HL-60/S4 (cell line): ENCODE measurements at regions not wholly inside any gene's neighbourhood (a gene's known extent, or its start where the extent isn't known, plus 50 kb on each side); places are given as distances from the start of the nearest gene placed in this dataset.

ENCODE experiments used
- in situ Hi-C: fragments of 300-500 bp; cut with MboI; formaldehyde crosslinking; loops from 2 replicates; pipeline ENCODE4 v1.14.3; 2022; ENCODE audit warnings: low sequenced_read_pairs

- in situ Hi-C loops = no loop called here
Measured at GRCh38 chr2:208545403-208546042, 138.9 kb downstream of the PTH2R start.

GRCh38 chr2:208546107-208546506, 139.5 kb downstream of the PTH2R start:
- in situ Hi-C loops = no loop called here

GRCh38 chr2:208546860-208547650, 140.5 kb downstream of the PTH2R start:
- in situ Hi-C loops = no loop called here

- in situ Hi-C loops = no loop called here
Measured at GRCh38 chr2:208548700-208549099, 142.1 kb downstream of the PTH2R start.

- in situ Hi-C loops = no loop called here
Measured at GRCh38 chr2:208549546-208550158, 143.1 kb downstream of the PTH2R start.

- in situ Hi-C loops = no loop called here
Measured at GRCh38 chr2:208552943-208553342, 146.4 kb downstream of the PTH2R start.

GRCh38 chr2:208556983-208557484, 150.4 kb downstream of the PTH2R start:
- in situ Hi-C loops = no loop called here

- in situ Hi-C loops = no loop called here
Measured at GRCh38 chr2:208565690-208566416, 159.3 kb downstream of the PTH2R start.

- in situ Hi-C loops = no loop called here
Measured at GRCh38 chr2:208568203-208568602, 161.6 kb downstream of the PTH2R start.

GRCh38 chr2:208570066-208570465, 163.5 kb downstream of the PTH2R start:
- in situ Hi-C loops = no loop called here

- in situ Hi-C loops = no loop called here
Measured at GRCh38 chr2:208570851-208571763, 164.5 kb downstream of the PTH2R start.

- in situ Hi-C loops = no loop called here
Measured at GRCh38 chr2:208571764-208572131, 165.2 kb downstream of the PTH2R start.

- in situ Hi-C loops = no loop called here
Measured at GRCh38 chr2:208573569-208573968, 167.0 kb downstream of the PTH2R start.

- in situ Hi-C loops = no loop called here
Measured at GRCh38 chr2:208579678-208580077, 173.1 kb downstream of the PTH2R start.

GRCh38 chr2:208584378-208584985, 177.9 kb downstream of the PTH2R start:
- in situ Hi-C loops = no loop called here

GRCh38 chr2:208586516-208586915, 179.9 kb downstream of the PTH2R start:
- in situ Hi-C loops = no loop called here

GRCh38 chr2:208594642-208595385, 188.2 kb downstream of the PTH2R start:
- in situ Hi-C loops = no loop called here

GRCh38 chr2:208595386-208596275, 189.0 kb downstream of the PTH2R start:
- in situ Hi-C loops = no loop called here
